Body of pancreas (tissue), 4 donors: ENCODE measurements at regions not wholly inside any gene's neighbourhood (a gene's known extent, or its start where the extent isn't known, plus 50 kb on each side); places are given as distances from the start of the nearest gene placed in this dataset.

Source experiments
- POLR2A ChIP-seq, 3 donors: fragments of 450-650 bp; IDR thresholded peaks; one replicate each; pipeline ENCODE4 v1.6.1; 2016; ENCODE audit warnings: antibody characterized with exemption in 3 of 3, mild to moderate bottlenecking in 2 of 3
- TF ChIP-seq, protein P1 (sequence below), 7 experiments: fragments of 450-650 bp in 4 of 7; fragments of 200-600 bp in 3 of 7; sonication (generic) in 3 of 7; IDR thresholded peaks; one replicate each; pipeline ENCODE4 v1.5.1; 2016 to 2019; ENCODE audit warnings: antibody characterized with exemption in 7 of 7

DNA sequence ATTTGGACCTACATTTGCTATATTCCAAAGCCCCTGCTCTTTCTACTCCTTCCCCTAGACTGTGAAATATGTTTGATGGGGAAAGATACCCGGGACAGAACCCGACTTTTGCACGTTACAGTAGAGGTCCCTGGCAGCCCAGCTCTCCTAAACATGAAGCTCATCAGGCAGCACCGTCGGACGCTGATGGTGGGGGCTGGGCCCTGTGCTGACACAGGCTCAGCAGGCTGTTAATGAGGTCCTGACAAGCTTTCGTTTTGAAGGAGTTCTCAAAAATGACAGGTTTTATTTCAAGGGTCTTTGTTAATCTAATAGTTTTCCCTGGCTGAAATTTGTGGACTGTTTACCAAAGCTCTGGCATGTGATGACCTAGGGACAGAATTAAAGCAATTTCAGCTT is 102.3 kb downstream of the SLC25A47 start:
- no peak for TF ChIP-seq POLR2A (IDR thresholded peaks at IDR 0.05)
- TF ChIP-seq, protein P1, sequence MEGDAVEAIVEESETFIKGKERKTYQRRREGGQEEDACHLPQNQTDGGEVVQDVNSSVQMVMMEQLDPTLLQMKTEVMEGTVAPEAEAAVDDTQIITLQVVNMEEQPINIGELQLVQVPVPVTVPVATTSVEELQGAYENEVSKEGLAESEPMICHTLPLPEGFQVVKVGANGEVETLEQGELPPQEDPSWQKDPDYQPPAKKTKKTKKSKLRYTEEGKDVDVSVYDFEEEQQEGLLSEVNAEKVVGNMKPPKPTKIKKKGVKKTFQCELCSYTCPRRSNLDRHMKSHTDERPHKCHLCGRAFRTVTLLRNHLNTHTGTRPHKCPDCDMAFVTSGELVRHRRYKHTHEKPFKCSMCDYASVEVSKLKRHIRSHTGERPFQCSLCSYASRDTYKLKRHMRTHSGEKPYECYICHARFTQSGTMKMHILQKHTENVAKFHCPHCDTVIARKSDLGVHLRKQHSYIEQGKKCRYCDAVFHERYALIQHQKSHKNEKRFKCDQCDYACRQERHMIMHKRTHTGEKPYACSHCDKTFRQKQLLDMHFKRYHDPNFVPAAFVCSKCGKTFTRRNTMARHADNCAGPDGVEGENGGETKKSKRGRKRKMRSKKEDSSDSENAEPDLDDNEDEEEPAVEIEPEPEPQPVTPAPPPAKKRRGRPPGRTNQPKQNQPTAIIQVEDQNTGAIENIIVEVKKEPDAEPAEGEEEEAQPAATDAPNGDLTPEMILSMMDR (IDR thresholded peaks at IDR 0.05), result no peak
